GM12873 (cell line): ENCODE measurements at regions not wholly inside any gene's neighbourhood (a gene's known extent, or its start where the extent isn't known, plus 50 kb on each side); places are given as distances from the start of the nearest gene placed in this dataset.

Source experiments
- CTCF ChIP-seq: IDR thresholded peaks from 2 replicates; pipeline ENCODE4 v1.5.1; 2012; ENCODE audit warnings: low read depth, mild to moderate bottlenecking, moderate library complexity, low read length, control low read depth; ENCODE audit not compliant: insufficient read depth; ENCODE audit errors: missing control alignments

GRCh38 chr12:4223273-4223845, 50.2 kb upstream of the CCND2 start:
- no peak for TF ChIP-seq CTCF

- TF ChIP-seq CTCF, result no peak
These were observed 52.3 kb upstream of the CCND2 start for GRCh38 chr12:4221258-4221620.

GRCh38 chr12:4220536-4221257, 52.9 kb upstream of the CCND2 start:
- no peak for TF ChIP-seq CTCF

GRCh38 chr12:4217091-4217490, 56.5 kb upstream of the CCND2 start:
- no peak for TF ChIP-seq CTCF

GRCh38 chr12:4216187-4216927, 57.2 kb upstream of the CCND2 start:
- TF ChIP-seq CTCF, result no peak

GRCh38 chr12:4215229-4216186, 58.1 kb upstream of the CCND2 start:
- TF ChIP-seq CTCF, result no peak

- no peak for TF ChIP-seq CTCF
These were observed 58.7 kb upstream of the CCND2 start for GRCh38 chr12:4214877-4215228.
